ENCODE measurements at regions not wholly inside any gene's neighbourhood (a gene's known extent, or its start where the extent isn't known, plus 50 kb on each side); places are given as distances from the start of the nearest gene placed in this dataset.

DNA sequence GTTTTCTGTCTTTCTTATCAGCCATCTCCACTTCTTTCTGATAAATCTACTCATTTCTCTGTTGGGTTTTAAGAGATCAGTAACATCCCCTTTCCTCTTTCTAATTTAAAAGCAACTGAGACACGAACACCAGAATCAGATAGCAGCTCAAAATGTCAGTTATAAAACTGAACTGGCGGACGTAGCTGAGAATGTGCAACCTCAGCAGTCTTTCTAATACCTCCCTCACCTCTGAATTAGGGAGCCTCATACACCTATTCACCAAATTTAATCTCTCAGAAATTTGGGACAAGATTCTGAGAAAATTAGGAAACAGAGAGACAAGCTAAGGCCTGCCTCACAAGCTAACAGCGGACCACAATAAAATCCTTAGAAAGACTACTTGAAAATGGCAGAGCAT lies 52.0 kb upstream of the ACSL4 start:
- TF ChIP-seq CTCF (IDR thresholded peaks at IDR 0.05 in 4 of 5, conservative IDR thresholded peaks at IDR 0.05 in 1 of 5) (no peak), POLR2A (IDR thresholded peaks at IDR 0.05) (no peak)
